Embryonic facial prominence (tissue), 1 donor: ENCODE measurements at regions not wholly inside any gene's neighbourhood (a gene's known extent, or its start where the extent isn't known, plus 50 kb on each side); places are given as distances from the start of the nearest gene placed in this dataset.
"Not testable (repeated sequence)": the region's sequence is repeated elsewhere in the genome, so short reads cannot be mapped to it uniquely, and the experiment has no call there.

Experiments
- DNase-seq: peaks from one replicate; pipeline ENCODE4 v3.0.0-alpha.2; 2016; ENCODE audit errors: extremely low spot score

GRCh38 chr21:36246080-36246631 is 73.8 kb upstream of the MORC3 start:
- no peak for DNase-seq

DNA sequence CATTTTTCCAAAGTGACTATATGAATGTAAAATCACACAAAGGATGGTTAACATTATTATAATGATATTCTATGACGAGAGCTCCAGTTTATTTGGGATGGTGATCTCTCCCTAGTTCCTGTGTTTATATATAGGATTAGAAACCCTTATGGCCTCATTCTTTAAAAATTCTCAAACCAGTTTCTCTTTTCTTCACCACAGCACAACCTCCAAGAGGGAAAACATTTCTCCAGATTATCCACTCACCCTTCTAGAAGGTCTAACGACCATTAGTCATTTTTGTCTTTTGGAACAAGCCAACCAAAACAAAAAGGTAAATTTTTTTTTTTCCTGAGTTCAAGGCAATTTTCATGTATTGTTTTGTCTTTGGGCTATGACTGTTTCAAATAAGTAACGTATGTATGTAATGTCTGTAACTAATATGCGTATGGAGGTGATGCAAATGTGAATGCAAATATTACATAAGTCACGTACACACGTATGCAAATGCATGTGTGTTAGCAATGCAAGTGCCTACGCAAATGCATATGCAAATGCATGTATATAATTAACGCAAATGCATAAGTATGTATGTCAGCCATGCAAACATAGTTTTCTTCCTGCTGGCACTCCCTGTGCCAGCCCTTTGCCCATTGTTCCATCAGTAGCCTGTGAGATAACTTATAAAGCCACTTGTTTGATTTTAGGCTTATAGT is 72.5 kb upstream of the MORC3 start:
- DNase-seq, result peak; percentile 9

DNA sequence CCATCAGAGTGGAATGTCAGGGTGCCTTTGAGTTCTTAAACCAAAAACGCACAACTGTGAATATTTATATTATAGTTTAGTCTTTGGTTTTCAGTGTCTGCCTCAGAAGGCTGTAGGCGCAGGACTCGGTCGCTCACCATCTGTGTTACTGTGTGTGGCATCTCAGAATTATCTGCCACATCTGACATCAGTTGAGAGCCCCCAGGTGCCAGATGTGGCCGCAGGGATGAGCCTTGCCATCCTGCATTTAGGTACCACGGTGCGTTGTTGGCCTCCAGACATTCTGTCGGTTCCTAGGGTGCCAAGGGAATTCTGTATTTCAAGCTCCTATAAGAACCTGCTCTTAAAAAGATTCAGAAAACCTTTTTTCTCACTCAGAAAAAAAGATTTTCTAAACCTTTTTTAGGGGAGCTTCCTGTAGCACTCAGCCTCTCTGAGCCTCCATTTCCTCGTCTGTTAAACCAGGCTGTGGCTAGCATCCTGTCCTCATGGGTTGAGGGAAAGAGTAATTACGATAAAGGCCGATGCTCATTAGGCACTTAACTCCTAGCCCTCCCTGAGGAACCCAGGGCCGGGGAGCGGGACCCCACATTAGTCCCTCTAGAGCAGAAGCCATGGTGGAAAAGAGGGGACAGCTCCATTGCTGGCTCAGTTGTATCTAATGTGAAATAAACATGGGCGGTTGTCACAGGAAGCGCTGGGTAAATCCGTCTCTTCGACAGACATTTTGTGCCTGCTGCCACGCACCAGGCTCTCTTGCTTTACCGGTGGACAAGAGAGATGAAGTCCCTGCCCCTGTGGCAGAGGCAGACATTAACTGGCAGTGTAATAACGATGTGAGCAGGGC is 70.2 kb upstream of the MORC3 start:
- DNase-seq, result no peak

DNA sequence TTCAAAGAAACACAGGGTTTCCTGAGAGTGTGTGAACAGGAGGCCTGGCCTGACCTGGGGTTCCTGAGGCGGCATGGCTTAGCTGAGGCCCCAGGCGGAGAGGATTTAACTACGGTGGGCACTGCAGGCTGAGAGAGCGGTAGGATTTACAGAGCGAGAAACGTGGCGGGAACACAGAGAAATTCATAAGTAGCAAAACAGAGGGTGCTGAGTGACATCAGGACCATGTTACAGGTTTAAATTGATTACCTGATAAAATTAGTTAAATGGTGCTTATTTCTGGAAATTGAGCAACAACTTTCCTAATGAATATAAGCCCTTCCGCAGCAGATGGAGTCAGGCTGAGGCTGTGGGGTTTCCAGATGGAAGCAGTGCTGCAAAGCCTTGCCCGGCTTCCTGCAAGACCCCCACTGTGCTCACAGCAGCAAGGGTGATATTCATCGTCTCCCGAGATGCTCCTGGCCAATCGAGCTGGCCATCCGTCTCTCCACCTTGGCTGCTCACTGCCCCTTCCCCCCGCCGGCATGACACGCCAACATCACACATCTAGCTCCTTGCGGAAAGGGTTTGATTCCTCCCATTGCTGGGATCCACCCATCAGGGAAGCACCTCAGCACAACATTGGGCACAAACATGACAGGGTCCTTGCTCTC is 69.4 kb upstream of the MORC3 start:
- DNase-seq, result no peak

GRCh38 chr21:36254106-36254941 is 65.7 kb upstream of the MORC3 start:
- DNase-seq, result no peak

GRCh38 chr21:36255663-36256062 is 64.3 kb upstream of the MORC3 start:
- no peak for DNase-seq

DNA sequence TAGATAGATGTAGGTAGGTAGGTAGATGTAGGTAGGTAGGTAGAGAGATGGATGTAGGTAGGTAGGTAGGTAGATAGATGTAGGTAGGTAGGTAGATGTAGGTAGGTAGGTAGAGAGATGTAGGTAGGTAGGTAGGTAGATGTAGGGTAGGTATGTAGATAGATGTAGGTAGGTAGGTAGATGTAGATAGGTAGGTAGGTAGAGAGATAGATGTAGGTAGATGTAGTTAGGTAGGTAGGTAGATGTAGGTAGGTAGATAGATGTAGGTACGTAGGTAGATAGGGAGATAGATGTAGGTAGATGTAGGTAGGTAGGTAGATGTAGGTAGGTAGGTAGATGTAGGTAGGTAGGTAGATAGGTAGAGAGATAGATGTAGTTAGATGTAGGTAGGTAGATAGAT is 62.3 kb upstream of the MORC3 start:
- DNase-seq, result no peak

- peak; percentile 38 for DNase-seq
These were observed 59.8 kb upstream of the MORC3 start for GRCh38 chr21:36260030-36260787.

DNA sequence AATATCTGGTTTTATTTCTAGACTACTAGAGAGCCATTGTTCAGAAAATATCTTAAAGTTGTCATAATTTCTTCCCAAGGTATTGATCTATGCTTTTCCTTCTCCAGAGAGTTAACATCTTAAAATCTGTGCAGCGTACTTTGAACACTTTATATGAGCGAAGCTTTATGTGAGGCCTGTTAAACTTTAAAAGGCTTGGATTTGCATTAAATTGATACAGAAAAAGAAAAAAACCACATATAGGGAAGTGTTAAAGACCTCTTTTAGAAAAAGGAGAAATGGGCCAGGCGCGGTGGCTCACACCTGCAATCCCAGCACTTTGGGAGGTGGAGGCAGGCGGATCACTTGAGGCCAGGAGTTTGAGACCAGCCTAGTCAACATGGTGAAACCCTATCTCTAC is 59.2 kb upstream of the MORC3 start:
- DNase-seq, result no peak

- no peak for DNase-seq
These were observed 58.5 kb upstream of the MORC3 start for GRCh38 chr21:36261459-36261858.

DNA sequence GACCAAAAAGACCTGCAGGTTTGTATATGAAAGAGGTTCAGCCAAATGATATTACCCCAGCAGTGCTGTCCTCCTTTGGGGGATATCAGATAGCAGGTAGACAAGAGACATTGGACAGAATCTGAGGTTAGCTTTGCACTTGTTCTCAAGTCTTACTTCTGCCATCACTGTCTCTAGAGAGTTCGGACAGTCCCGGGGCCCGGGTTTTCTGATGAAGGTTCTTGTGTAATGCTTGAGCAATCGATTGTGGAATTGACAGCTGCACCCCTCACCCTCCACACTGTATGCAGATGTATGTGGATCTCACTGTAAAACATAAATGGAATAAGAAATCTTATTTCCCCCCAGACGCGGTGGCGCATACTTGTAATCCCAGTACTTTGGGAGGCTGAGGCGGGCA is 56.2 kb upstream of the MORC3 start:
- DNase-seq, result no peak

GRCh38 chr21:36265431-36265830 is 54.6 kb upstream of the MORC3 start:
- DNase-seq, result no peak

DNA sequence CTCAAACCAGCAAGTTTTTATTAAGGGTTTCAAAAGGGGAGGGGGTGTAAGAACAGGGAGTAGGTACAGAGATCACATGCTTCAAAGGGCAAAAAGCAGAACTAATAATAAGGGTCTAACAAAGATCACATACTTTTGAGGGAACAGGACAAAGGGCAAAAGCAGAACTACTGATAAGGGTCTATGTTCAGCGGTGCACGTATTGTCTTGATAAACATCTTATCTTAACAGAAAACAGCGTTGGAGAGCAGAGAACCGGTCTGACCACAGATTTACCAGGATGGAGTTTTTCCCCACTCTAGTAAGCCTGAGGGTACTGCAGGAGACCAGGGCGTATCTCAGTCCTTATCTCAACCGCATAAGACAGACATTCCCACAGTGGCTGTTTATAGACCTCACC is 52.2 kb upstream of the MORC3 start:
- not testable (repeated sequence) for DNase-seq

GRCh38 chr21:36268264-36268663 is 51.7 kb upstream of the MORC3 start:
- not testable (repeated sequence) for DNase-seq
